ENCODE measurements at regions not wholly inside any gene's neighbourhood (a gene's known extent, or its start where the extent isn't known, plus 50 kb on each side); places are given as distances from the start of the nearest gene placed in this dataset.
A peak's percentile ranks its signal among the peaks of the same experiment; 100 is the strongest.

- Histone ChIP-seq H3K36me3 (no peaks in the 10 kb centered on the region), H3K4me3 (ENCODE audit: low read depth, low read length) (no peak overlapping the region), H3K4me1 (no peaks in the 10 kb centered on the region), H3K27me3 (no peaks in the 10 kb centered on the region), H3K9me3 (no peaks in the 10 kb centered on the region)
- no peak for TF ChIP-seq CTCF (IDR thresholded peaks at IDR 0.05; ENCODE audit: low read depth, low read length)
- no peak for DNase-seq
Observed at GRCh38 chr12:94080341-94081009, 67.9 kb upstream of the PLXNC1 start.

DNA sequence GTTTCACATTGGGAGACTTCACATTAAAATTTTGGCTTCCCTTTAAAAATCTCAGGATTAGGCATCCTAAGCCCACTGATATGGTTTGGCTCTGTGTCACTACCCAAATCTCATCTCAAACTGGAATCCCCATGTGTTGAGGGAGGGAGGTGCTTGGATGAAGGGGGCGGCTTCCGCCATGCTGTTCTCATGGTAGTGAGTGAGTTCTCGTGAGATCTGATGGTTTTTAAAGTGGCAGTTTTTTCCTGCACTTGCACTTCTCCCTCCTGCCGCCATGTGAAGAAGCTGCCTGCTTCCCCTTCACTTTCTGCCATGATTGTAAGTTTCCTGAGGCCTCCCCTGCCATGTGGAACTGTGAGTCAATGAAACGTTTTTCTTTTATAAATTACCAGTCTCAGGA lies 65.7 kb upstream of the PLXNC1 start:
- no peaks in the 10 kb centered on the region for H3K4me1 ChIP-seq
- no peaks in the 10 kb centered on the region for H3K27me3 ChIP-seq
- TF ChIP-seq CTCF (IDR thresholded peaks at IDR 0.05; ENCODE audit: low read depth, low read length), result no peak
- DNase-seq, result no peak
- H3K9me3 ChIP-seq, result no peaks in the 10 kb centered on the region
- no peak overlapping the region for H3K4me3 ChIP-seq (ENCODE audit: low read depth, low read length)
- H3K36me3 ChIP-seq, result no peaks in the 10 kb centered on the region

DNA sequence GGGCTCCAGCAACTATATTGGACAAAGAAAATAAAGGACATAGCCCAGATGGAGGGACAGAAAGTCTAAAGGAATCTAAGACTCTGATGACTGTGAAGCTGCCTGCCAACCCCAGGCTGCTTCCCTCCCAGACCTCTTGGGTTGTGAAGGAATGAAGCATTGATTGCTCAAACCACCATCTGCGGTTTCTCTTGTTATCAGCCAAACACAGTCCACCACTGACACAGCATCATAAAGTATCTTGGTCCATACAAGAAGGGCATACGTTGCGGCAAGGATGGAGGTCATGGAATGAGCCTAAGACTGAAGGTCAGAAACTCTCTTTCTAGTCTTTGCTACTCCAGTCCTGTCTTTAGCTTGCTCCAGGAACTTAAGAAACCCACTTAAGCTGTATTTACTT lies 58.5 kb upstream of the PLXNC1 start:
- TF ChIP-seq CTCF (IDR thresholded peaks at IDR 0.05; ENCODE audit: low read depth, low read length), result no peak
- Histone ChIP-seq H3K36me3 (no peaks in the 10 kb centered on the region), H3K4me1 (no peaks in the 10 kb centered on the region), H3K27me3 (no peaks in the 10 kb centered on the region; the same call in 1 of the 2 replicates), H3K9me3 (no peaks in the 10 kb centered on the region), H3K4me3 (ENCODE audit: low read depth, low read length) (no peak overlapping the region)
- DNase-seq, result no peak

DNA sequence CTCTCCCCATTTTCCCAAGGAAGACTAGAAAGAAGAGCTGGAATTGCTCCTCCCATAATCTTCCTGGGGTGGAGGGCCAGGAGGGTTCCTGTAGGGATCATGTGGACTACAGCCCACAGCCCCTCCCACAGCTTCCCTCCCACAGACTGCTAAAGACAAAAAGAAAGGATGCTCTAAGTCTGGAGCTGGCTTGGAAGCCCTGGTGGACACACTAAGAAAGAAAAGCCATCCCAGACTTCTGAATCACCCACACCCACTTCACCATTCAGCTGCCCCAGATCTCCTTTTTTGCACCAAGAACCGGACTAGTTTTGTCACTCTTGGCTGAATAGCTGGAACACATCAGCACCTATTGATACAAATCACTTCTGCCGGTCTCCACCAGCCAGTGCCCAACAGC lies 56.8 kb upstream of the PLXNC1 start:
- no peak overlapping the region for H3K4me3 ChIP-seq (ENCODE audit: low read depth, low read length)
- H3K4me1 ChIP-seq, result no peaks in the 10 kb centered on the region
- H3K9me3 ChIP-seq, result no peaks in the 10 kb centered on the region
- DNase-seq, result no peak
- no peaks in the 10 kb centered on the region; the same call in none of the 2 replicates for H3K27me3 ChIP-seq
- no peak for TF ChIP-seq CTCF (IDR thresholded peaks at IDR 0.05; ENCODE audit: low read depth, low read length)
- no peaks in the 10 kb centered on the region for H3K36me3 ChIP-seq

DNA sequence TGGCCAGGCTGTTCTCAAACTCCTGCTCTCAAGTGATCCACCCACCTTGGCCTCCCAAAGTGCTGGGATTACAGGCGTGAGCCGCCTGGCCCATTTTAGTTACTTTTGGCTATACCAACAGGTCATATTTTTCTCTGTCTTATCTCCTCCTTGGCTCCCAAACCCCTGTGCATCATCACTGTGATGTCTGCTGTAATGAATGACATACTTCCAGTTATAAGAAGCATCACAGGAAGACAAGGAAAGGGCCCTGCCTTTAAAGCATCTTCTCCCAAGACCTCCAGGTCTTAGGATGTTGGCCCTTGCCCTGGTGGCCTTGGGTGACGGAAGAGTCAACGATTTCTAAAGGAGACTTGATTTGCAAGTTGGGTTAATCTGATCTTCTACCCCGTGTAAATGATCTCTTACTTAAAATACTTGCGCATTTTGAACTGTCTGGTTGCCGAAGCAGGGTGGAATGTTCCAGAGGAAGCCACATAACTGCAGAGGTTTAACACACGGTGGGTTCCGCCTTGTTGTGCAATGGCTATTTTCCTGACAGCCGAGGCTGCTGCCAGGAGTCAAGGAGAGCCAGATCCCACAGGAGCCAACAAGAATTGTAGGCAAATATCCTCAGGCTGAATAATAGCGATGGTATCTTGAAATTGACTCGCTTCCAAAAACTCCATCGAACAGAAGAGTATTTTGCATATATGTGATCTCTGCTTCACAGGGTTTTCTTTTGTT lies 55.7 kb upstream of the PLXNC1 start:
- H3K4me1 ChIP-seq, result no peaks in the 10 kb centered on the region
- no peaks in the 10 kb centered on the region; the same call in none of the 2 replicates for H3K27me3 ChIP-seq
- peak; percentile 30 for DNase-seq
- no peaks in the 10 kb centered on the region for H3K36me3 ChIP-seq
- H3K9me3 ChIP-seq, result no peaks in the 10 kb centered on the region
- H3K4me3 ChIP-seq (ENCODE audit: low read depth, low read length), result no peak overlapping the region
- no peak for TF ChIP-seq CTCF (IDR thresholded peaks at IDR 0.05; ENCODE audit: low read depth, low read length)

DNA sequence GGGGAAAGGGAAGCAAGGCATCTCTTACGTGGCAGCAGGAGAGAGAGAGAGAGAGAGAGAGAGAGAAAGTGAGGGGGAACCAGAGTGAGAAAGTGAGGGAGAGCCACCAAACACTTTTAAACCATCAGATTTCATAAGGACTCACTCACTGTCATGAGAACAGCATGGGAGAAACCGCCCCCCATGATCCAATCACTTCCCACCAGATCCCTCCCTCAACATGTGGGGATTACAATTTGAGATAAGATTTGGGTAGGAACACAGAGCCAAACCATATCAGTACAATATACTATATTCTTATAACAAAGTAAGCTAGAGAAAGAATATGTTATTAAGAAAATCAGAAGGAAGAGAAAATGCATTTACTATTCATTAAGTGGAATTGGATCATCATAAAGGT lies 53.7 kb upstream of the PLXNC1 start:
- H3K9me3 ChIP-seq, result no peaks in the 10 kb centered on the region
- H3K4me3 ChIP-seq (ENCODE audit: low read depth, low read length), result no peak overlapping the region
- H3K27me3 ChIP-seq, result no peaks in the 10 kb centered on the region; the same call in 1 of the 2 replicates
- DNase-seq, result no peak
- no peaks in the 10 kb centered on the region for H3K36me3 ChIP-seq
- peaks cover 2% of the 10 kb centered on the region; the same call in 1 of the 2 replicates for H3K4me1 ChIP-seq
- no peak for TF ChIP-seq CTCF (IDR thresholded peaks at IDR 0.05; ENCODE audit: low read depth, low read length)
